ENCODE measurements at regions not wholly inside any gene's neighbourhood (a gene's known extent, or its start where the extent isn't known, plus 50 kb on each side); places are given as distances from the start of the nearest gene placed in this dataset.

DNA sequence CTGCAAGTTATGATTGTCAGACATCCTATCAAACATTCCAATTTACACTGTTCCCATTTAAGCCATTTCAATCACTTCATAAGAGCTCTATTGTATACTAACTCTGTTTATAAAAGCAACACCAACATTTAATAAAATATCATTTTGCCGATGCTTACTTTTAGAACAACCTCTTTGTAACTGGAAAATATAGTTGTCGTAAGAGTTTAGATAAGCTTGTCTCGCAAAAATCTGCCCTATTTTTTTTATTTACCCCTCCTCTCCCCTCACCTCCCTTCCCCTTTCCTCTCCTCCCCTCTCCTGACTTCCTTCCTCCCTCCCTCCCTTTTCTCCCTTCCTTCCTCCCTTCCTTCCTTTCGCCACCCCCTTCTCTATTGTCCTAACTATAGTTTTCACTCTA is 105.7 kb upstream of the PEX5L start:
- TF ChIP-seq EZH2 (IDR thresholded peaks at IDR 0.05; ENCODE audit: borderline replicate concordance, insufficient read depth, low read length, poor library complexity, severe bottlenecking) (no peak), TAF1 (IDR thresholded peaks at IDR 0.05; ENCODE audit: low read depth) (no peak)
- TF ChIP-seq, protein P1, sequence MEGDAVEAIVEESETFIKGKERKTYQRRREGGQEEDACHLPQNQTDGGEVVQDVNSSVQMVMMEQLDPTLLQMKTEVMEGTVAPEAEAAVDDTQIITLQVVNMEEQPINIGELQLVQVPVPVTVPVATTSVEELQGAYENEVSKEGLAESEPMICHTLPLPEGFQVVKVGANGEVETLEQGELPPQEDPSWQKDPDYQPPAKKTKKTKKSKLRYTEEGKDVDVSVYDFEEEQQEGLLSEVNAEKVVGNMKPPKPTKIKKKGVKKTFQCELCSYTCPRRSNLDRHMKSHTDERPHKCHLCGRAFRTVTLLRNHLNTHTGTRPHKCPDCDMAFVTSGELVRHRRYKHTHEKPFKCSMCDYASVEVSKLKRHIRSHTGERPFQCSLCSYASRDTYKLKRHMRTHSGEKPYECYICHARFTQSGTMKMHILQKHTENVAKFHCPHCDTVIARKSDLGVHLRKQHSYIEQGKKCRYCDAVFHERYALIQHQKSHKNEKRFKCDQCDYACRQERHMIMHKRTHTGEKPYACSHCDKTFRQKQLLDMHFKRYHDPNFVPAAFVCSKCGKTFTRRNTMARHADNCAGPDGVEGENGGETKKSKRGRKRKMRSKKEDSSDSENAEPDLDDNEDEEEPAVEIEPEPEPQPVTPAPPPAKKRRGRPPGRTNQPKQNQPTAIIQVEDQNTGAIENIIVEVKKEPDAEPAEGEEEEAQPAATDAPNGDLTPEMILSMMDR (IDR thresholded peaks at IDR 0.05; ENCODE audit: poor library complexity, severe bottlenecking), result no peak
